Hepatocyte (in vitro differentiated cells): ENCODE measurements at regions not wholly inside any gene's neighbourhood (a gene's known extent, or its start where the extent isn't known, plus 50 kb on each side); places are given as distances from the start of the nearest gene placed in this dataset.

ENCODE experiments used
- CTCF ChIP-seq: fragments of 200-600 bp; sonication (generic); IDR thresholded peaks from 2 replicates; pipeline ENCODE4 v1.5.1; 2016; ENCODE audit warnings: antibody characterized with exemption, mild to moderate bottlenecking; ENCODE audit not compliant: poor library complexity
- EZH2 ChIP-seq: fragments of 200-600 bp; sonication (generic); IDR thresholded peaks from 2 replicates; pipeline ENCODE4 v1.6.1; 2016; ENCODE audit warnings: antibody characterized with exemption, mild to moderate bottlenecking, borderline replicate concordance

GRCh38 chr22:22955276-22955798 lies 67.7 kb downstream of the IGLL5 start:
- TF ChIP-seq CTCF (no peak), EZH2 (no peak)
